NCI-H1930 (cell line): ENCODE measurements at regions not wholly inside any gene's neighbourhood (a gene's known extent, or its start where the extent isn't known, plus 50 kb on each side); places are given as distances from the start of the nearest gene placed in this dataset.
"Not testable (repeated sequence)": the region's sequence is repeated elsewhere in the genome, so short reads cannot be mapped to it uniquely, and the experiment has no call there.

Source experiments
- DNase-seq, 2 experiments: peaks; one replicate each; lab custom pipeline; 2025; lab: John Stamatoyannopoulos, UW

DNA sequence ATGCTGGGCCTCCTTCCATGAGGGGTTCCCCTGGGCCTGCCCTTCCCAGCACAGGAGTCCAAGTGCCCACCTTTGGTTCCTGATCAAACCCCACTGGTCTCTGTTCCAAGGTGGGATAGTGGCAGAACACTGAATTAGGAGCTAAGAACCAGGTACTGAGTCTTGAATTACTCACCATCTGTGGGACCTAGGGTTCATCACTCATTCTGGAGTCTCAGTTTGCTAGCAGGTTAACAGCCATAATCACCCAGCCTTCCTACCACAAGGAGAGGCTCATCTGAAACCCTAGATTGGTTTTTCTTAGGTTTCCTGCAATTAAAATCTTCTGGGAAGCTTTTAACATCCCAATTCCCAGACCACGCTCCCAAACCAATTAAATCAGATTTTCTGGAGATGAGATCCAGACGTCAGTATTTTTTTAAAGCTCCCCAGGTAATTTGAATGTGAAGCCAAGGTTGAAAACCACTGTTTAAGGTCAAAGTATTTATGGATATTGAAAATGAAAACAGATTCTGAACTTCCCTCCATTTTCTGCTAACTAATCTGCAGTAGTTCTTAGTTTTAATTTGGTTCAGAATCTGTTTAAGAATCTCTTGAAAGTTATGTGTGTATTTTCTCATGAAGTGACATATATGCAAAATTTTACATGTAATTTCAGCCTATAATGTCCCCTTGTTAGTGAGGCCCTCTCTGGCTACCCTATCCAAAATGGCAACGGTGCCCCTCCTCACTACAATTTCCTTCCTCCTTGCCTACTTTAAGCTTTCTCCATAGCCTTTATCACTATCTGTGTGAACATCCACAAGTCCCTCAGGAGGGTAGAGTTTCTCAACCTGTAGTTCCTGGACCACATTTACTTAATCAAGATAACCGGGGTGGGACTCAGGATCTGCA is 166.5 kb upstream of the CXCR4 start:
- no peak for DNase-seq

DNA sequence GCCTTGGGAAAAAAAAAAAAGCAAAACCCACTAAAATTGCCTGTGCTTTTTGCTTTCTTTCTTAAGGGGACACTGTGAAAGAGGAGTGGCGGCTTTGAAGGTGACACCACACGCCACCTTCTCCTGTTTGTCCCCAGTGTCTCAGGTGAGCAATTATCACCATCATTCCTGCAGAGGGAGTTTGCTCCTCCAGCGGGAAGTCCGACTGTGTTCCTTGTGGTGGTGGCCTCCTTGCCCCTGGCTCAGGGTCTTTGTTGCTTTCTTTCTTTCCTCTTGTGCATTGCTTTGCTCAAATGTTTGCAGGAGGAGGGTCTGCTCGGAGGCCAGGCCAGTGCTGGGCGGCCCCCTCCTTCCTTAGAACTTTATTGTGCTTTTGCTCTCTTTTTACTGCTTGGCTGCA is 164.3 kb upstream of the CXCR4 start:
- no peak for DNase-seq

DNA sequence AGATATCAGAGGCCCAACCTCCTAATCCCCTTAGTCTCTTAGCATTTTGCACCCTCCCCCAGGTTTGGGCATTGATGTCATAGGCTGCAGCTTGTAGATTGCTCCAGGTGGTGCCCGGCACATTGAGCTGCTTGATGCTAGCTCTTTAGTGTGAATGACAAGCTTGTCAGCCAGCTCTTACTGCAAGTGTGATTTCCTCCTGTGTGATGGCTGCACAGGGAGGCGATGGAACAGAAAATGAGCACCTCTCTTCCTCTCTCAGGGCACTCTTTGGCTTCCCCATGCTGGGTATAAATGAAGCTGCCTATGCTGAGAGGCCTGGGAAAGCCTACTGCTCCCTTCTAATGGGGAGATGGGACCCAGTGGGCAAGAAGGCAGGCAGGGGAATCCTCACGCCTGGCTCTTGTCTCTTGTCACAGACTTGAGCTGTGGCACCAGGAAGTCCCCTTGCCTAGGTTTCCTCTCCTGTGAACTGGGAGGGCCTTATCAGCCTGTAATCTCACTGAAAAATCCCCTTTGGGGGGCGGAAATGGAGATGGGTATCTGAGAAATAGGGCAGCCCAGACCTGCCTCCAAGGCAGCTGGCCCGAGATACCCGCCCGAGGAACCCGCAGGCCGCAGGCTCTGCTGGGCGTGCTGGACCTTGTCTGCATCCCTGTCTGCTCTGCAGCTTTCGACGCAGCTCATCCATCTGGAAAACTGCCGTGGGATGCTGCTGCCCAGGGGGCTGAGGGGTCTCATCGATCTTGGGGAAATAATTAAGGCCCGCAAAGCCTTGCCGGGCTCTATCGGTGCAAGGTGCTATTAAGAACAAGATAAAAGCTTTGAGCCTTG is 163.5 kb upstream of the CXCR4 start:
- DNase-seq, result no peak

- DNase-seq, result not testable (repeated sequence)
These were observed 148.4 kb upstream of the CXCR4 start for GRCh38 chr2:136266346-136266745.

- no peak for DNase-seq
These were observed 141.6 kb upstream of the CXCR4 start for GRCh38 chr2:136259551-136259950.

- DNase-seq, result no peak
These were observed 139.9 kb upstream of the CXCR4 start for GRCh38 chr2:136257893-136258292.

GRCh38 chr2:136255648-136256461 is 137.9 kb upstream of the CXCR4 start:
- DNase-seq, result no peak

GRCh38 chr2:136255127-136255526 is 137.2 kb upstream of the CXCR4 start:
- no peak for DNase-seq

GRCh38 chr2:136254681-136255080 is 136.7 kb upstream of the CXCR4 start:
- no peak for DNase-seq

GRCh38 chr2:136253288-136254004 is 135.5 kb upstream of the CXCR4 start:
- no peak for DNase-seq

DNA sequence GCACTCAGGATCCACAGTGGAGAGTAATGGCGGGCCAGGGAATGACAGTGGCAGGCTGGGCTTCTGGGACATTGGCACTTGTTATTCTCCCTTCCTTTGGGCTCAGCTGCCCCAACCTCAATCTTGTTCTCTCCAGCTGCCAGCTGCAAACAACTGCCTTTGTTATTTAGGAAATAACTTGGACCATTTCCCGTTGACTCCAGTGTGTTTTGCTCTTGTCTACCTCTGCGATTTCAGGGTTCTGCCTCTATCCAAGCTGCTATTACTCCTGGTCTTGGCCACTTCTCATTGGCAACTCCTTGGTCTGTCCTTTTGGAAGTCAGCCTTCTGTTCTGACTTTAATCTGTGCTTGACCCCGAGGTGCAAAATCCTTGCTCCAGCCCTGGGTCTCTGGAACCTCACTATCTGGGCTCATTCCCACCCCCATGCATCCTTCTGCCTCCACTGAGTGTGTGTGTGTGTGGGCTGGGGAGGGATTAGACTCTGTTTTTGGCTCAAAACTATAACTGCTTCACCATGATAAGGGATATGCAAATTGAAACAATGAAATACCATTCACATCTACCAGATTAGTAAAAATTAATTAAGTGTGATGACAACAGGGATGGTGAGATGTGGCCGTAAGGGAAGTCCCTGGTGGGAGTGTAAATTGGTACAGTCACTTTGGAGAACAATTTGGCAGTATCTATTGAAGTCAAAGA is 134.1 kb upstream of the CXCR4 start:
- DNase-seq, result no peak

DNA sequence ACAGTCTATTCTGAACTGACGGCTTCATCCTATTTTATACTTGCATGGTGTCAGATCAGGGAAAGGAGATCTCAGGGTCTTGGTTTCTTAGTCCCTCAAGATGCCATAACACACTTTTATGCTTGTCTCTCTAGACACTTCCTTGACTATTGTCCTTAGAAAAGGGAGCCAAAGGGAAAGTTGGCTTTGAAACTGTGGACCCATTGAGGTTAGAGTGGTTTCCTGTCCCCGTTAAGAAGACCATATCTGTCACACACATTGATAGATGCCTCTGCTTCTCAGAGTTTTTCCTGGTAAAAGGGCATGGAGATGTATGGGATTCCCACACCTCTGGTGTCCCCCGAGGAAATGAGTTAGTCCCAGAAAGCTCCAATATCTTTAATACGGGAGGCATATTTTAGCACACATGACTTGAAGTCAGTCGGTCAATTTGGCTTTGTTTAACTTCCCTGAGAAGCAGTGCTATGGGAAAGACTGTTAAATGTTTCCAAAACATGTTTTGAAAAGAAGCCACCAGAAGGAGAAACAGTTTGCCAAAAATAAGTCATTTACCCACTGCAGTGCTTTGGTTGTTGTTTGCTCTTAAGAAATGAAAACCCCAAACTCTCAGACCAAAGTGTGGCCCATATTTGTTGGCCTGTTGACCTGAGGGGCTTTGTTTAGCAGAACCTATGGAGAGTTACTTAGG is 133.4 kb upstream of the CXCR4 start:
- DNase-seq, result no peak

DNA sequence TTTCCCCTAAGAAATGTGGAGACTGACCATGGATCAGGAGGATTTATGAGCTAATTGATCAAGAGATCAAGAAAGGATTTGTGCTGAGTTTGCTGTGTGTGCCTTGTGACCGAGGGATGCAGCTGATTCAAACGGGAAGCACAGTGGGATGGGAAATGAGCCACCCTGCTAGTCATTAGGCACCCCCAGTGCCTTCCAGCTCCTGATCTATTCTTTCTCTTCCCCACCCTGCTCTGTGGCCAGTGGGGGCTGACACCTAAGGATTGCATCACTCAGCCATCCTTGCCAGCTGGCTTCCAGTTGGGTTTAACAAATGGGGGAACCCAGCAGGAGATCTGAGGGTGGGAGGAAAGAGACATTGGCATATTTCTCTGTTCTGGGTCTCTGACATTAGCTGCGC is 132.2 kb upstream of the CXCR4 start:
- DNase-seq, result no peak

DNA sequence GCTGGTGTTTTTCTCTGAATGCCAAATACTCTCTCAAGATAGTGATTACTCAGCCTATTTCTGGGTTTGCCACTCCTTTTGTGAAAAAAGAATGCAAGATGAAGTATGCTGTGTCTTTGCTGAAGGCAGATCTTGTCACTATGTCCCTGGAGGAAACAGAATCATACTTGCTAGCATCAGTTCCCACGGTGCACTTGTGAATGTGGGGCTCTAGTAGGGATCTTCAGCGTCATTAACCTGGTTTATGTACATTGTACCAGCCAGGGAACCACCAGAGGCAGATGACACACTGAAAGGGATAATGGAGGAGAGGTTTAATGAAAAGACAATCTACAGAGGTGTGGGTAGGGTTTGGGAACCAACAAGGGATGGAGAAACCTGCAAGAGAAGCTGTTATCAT is 131.0 kb upstream of the CXCR4 start:
- no peak for DNase-seq

DNA sequence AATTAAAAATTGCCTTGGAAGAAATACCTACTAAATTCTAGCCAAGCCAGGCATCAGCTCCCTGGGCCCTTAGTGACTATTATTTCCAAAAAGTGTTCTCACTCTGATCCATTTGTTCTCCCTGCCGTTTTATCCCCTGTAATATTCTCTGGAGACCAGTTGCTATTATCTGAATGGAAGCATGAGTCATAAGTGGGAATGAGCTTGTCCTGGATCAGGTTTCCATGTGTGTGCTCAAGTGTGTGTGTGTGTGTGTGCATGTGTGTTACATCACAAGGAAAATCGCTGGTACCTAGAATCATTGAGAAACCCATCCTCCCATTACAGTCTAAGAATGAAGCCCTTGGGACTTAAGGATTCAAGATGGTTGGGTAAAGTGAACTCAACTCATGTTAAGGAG is 130.3 kb upstream of the CXCR4 start:
- peak; percentile 36 to 83 for DNase-seq

DNA sequence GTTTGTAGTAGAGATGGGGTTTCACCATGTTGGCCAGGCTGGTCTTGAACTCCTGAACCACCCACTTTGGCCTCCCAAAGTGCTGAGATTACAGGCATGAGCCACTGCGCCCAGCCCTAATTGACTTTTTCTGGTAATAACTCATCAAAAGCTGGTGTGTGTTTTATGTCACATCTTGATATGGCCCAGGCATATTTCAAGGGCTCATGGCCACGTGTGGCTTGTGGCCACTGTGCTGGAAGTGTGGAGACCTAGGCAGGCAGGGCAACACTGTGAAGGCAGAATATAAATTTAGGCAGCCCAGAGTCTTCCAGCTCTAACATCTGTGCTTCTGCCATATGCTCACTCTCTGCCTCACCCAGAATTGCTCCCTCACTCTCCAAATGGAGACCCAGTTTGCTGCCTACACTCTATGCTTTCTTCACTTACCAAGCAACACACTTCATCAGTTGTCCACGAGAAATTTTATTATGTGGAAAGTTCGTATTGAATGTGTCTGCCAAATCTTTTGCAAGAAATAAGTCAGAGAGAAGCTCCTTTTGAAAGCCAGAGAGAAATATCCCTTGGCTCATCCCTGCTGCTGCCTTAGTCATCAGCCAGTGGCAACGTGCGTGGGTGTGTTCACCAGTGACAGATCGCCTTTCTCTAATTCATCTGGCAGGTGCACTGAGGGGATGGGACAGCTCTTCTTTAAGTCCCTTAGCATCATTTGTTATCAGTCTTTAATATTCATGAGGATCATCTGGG is 129.4 kb upstream of the CXCR4 start:
- no peak for DNase-seq

- DNase-seq, result no peak
These were observed 128.2 kb upstream of the CXCR4 start for GRCh38 chr2:136246086-136246669.

- no peak for DNase-seq
These were observed 127.3 kb upstream of the CXCR4 start for GRCh38 chr2:136245211-136245610.

DNA sequence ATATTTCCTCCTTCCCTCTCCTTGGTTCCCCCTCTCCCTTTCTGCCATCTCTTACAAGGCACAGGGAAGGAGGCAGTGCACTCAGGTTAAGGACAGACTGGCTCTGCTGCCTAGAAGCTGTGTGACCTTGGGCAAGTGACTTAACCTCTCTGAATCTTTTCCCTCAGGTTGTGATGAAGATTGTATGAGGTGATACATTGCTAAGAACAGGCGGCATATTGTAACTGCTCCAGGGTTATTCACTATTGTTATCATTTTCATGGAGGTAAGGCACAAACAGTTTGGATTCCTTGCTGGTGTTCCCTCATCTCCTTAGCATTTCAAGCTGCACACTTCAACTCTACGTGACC is 126.6 kb upstream of the CXCR4 start:
- DNase-seq, result no peak
